Activated naive CD4-positive, alpha-beta T cell treated with anti-CD3 and anti-CD28 coated beads for 36 hours (primary cell): ENCODE measurements at regions not wholly inside any gene's neighbourhood (a gene's known extent, or its start where the extent isn't known, plus 50 kb on each side); places are given as distances from the start of the nearest gene placed in this dataset.

ENCODE experiments used
- CTCF ChIA-PET: fragments of 350-600 bp; sonication (Branson Sonifier 250); formaldehyde crosslinking; loops from one replicate; lab custom pipeline; 2021; ENCODE audit warnings: antibody characterized with exemption; lab: Charles Lee
- DNase-seq: peaks from one replicate; pipeline ENCODE4 v3.0.0-alpha.2; 2020
- H3K27ac Mint-ChIP-seq: one replicate; pipeline ENCODE4 v1.8.0; 2021; ENCODE audit warnings: mild to moderate bottlenecking, mixed read lengths
- H3K27me3 Mint-ChIP-seq: one replicate; pipeline ENCODE4 v1.8.0; 2021; ENCODE audit warnings: low read depth, mixed read lengths
- H3K36me3 Mint-ChIP-seq: one replicate; pipeline ENCODE4 v1.8.0; 2021; ENCODE audit warnings: low read depth, mixed read lengths
- H3K4me1 Mint-ChIP-seq: one replicate; pipeline ENCODE4 v1.8.0; 2021; ENCODE audit warnings: low read depth, mixed read lengths
- H3K4me3 Mint-ChIP-seq: one replicate; pipeline ENCODE4 v1.8.0; 2021; ENCODE audit warnings: mild to moderate bottlenecking, moderate library complexity, mixed read lengths
- H3K9me3 Mint-ChIP-seq: one replicate; pipeline ENCODE4 v1.8.0; 2021; ENCODE audit warnings: mixed read lengths
- intact Hi-C: fragments of 100-400 bp; cut with micrococcal nuclease; formaldehyde crosslinking; loops from one replicate; pipeline ENCODE4 v1.15.1; 2023

DNA sequence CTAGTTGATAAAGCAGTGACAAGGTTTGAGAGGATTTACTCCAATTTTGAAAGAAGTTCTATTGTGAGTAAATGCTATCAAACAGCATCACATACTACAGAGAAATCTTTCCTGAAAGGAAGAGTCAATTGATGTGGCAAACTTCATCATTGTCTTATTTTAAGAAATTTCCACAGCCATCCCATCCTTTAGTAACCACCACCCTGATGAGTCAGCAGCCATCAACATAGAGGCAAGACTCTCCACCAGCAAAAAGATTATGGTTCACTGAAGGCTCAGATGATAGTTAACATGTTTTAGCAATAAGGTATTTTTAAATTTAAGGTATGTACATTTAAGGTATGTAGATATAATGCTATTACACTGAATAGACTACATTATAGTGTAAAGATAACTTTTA, 122.1 kb upstream of the ARHGAP5 start:
- H3K4me3 Mint-ChIP-seq = no peak overlapping the region
- CTCF ChIA-PET = interaction anchor here (0.9 to 1.4 kb wide), 2 partner anchors 11 to 28 kb away, joined by 3 to 7 read pairs; no protein-coding TSS in a partner anchor
- H3K27ac Mint-ChIP-seq = no peak overlapping the region
- no peak for DNase-seq
- no peaks in the 10 kb centered on the region for H3K9me3 Mint-ChIP-seq
- intact Hi-C loops = no loop called here
- peaks cover 22% of the 10 kb centered on the region for H3K4me1 Mint-ChIP-seq
- H3K36me3 Mint-ChIP-seq = no peaks in the 10 kb centered on the region
- H3K27me3 Mint-ChIP-seq = no peaks in the 10 kb centered on the region

DNA sequence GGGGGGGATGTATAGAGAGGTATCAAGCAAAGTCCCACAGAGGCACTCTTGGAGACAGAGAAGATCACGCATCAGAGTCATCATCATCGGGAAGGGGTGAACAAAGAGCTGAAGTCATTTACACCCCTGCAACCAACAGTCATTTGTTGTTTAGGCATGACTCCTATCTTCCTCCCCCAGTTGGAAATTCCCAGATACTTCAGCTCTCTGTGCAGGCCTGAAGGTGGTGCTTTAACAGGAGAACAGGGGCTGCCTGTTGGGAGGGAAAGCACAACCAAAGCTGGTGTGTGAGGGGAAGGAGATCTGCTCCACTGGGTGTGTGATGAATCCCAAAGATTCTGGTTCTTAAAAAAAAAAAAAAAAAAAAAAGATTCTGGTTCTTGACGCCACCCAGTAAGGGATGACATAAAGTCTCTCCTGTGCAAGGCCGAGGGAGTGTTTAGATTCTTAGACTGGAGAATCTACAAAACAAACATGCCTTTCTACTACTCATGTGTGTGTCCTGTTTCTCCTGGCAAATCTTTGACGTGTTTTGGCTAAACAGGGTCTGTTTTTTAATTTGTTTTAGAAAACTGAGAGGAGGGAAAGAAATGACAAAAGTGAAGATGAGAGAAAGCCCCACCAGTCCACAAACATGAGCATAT, 121.0 kb upstream of the ARHGAP5 start:
- Mint-ChIP-seq H3K27ac (no peak overlapping the region), H3K4me1 (peaks cover 22% of the 10 kb centered on the region), H3K27me3 (no peaks in the 10 kb centered on the region), H3K36me3 (no peaks in the 10 kb centered on the region), H3K4me3 (no peak overlapping the region), H3K9me3 (no peaks in the 10 kb centered on the region)
- CTCF ChIA-PET = interaction anchor here (0.9 to 1.4 kb wide), 2 partner anchors 10 to 29 kb away, joined by 3 to 7 read pairs; no protein-coding TSS in a partner anchor
- intact Hi-C loops = no loop called here
- DNase-seq = no peak

DNA sequence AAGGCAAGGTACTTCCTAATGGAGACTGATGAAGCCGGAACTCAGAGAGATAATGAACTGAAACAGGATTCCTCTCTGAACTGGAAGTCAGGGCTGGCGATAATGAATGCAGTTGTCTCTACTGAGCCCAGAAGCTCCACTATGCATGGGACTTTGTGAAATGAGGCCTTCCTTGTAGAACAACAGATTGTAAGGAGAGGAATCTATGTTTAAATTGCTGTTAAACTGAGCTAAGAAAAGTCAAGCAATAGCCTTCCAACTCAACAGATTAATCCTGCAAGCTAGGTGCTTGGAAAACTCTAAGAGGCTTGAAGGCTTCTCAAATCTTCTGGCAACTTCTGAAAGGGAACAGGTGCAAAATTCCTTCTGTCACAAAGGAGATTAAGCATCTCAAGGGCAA, 119.5 kb upstream of the ARHGAP5 start:
- Mint-ChIP-seq H3K9me3 (no peaks in the 10 kb centered on the region), H3K4me1 (peaks cover 22% of the 10 kb centered on the region), H3K4me3 (no peak overlapping the region), H3K27ac (no peak overlapping the region), H3K27me3 (no peaks in the 10 kb centered on the region), H3K36me3 (no peaks in the 10 kb centered on the region)
- DNase-seq = no peak
- CTCF ChIA-PET = interaction anchor here (0.6 to 1.4 kb wide), 2 partner anchors 9 to 512 kb away, joined by 3 to 4 read pairs; no protein-coding TSS in a partner anchor
- intact Hi-C loops = no loop called here

GRCh38 chr14:31960039-31960438, 117.1 kb upstream of the ARHGAP5 start:
- Mint-ChIP-seq H3K4me1 (peaks cover 11% of the 10 kb centered on the region), H3K27ac (no peak overlapping the region), H3K9me3 (no peaks in the 10 kb centered on the region), H3K36me3 (no peaks in the 10 kb centered on the region), H3K4me3 (no peak overlapping the region), H3K27me3 (no peaks in the 10 kb centered on the region)
- intact Hi-C loops = no loop called here
- DNase-seq = no peak
- CTCF ChIA-PET = no interaction called here

DNA sequence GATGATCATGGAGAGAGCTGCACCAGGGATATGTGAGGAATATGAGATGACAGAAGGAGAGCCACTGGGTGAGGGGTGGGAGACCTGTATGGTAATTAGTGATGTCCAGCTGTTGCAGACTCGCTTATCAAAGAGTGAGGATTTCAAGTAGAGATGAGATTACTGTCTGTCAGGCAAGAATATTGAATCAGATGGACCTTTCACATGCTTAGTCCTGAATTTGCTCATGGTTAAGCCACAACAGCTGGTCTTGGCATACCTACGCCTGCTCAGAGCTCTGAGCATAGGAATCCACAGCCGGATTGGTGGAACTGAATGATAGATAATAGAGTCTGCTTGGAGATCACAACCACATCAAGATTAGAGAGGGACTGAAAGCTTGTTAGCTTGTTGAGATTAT, 115.2 kb upstream of the ARHGAP5 start:
- no peaks in the 10 kb centered on the region for H3K9me3 Mint-ChIP-seq
- CTCF ChIA-PET = no interaction called here

DNA sequence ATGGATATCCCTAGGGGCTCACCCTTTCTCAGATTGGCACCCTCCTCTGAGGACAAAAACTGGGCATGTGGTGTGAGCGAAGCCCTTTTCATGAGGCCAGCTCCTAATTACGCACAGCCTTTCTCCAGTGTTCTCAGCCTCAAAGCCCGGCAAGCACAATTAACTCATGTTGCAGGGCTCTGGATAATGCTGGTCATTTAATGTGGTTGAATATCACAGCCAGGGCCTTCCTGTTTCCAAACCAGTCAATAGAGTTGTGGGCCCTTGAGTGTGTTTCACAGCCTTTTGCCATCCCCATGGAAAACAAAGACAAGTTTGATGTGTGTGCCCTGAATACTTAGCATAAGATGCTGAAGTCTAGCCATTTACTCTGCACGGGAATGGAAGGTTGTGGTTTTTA, 114.2 kb upstream of the ARHGAP5 start:
- no peak for DNase-seq
- no peaks in the 10 kb centered on the region for H3K27me3 Mint-ChIP-seq
- no peaks in the 10 kb centered on the region for H3K36me3 Mint-ChIP-seq
- no peak overlapping the region for H3K27ac Mint-ChIP-seq
- intact Hi-C loops = no loop called here
- CTCF ChIA-PET = no interaction called here
- no peak overlapping the region for H3K4me3 Mint-ChIP-seq
- H3K4me1 Mint-ChIP-seq = peaks cover 8% of the 10 kb centered on the region
- no peaks in the 10 kb centered on the region for H3K9me3 Mint-ChIP-seq

More for the DNA sequence above, 115.2 kb upstream of the ARHGAP5 start:
- intact Hi-C loops = no loop called here
- Mint-ChIP-seq H3K36me3 (no peaks in the 10 kb centered on the region), H3K4me1 (peaks cover 8% of the 10 kb centered on the region), H3K4me3 (no peak overlapping the region), H3K27me3 (no peaks in the 10 kb centered on the region), H3K27ac (no peak overlapping the region)
- no peak for DNase-seq

DNA sequence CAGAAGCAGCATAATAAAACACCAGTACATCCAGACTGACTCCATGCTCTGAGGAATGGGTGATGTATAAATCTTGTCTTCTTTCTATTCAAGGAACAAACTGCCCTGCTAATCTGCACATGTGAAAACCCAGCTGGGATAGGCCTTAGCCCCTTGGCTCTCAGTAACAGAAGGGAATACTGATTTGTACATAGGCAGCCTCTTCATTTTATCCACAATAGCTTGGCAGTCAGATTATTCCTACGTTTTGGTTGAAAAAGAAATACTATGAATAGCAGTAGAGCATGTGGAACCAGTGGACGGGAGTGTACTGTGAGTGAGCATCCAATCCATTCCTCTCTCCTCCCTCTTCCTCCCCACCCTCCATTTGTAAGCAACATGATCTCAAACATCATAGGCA, 113.5 kb upstream of the ARHGAP5 start:
- CTCF ChIA-PET = no interaction called here

GRCh38 chr14:31964490-31964889, 112.6 kb upstream of the ARHGAP5 start:
- CTCF ChIA-PET = interaction anchor here (0.7 to 1.1 kb wide), 2 partner anchors 11 to 44 kb away, joined by 3 read pairs; no protein-coding TSS in a partner anchor
- Mint-ChIP-seq H3K4me1 (peaks cover 15% of the 10 kb centered on the region), H3K27ac (no peak overlapping the region), H3K4me3 (no peak overlapping the region), H3K9me3 (no peaks in the 10 kb centered on the region), H3K27me3 (no peaks in the 10 kb centered on the region), H3K36me3 (no peaks in the 10 kb centered on the region)
- intact Hi-C loops = no loop called here
- DNase-seq = no peak

More for the DNA sequence above, 113.5 kb upstream of the ARHGAP5 start:
- Mint-ChIP-seq H3K4me1 (peaks cover 10% of the 10 kb centered on the region), H3K36me3 (no peaks in the 10 kb centered on the region), H3K9me3 (no peaks in the 10 kb centered on the region), H3K27me3 (no peaks in the 10 kb centered on the region), H3K27ac (no peak overlapping the region), H3K4me3 (no peak overlapping the region)
- intact Hi-C loops = no loop called here
- no peak for DNase-seq

- H3K9me3 Mint-ChIP-seq = no peaks in the 10 kb centered on the region
- CTCF ChIA-PET = interaction anchor here (0.7 to 1.9 kb wide), 6 partner anchors 10 to 288 kb away, joined by 3 to 7 read pairs (median 4); no protein-coding TSS in a partner anchor
- no peaks in the 10 kb centered on the region for H3K36me3 Mint-ChIP-seq
These were observed 111.9 kb upstream of the ARHGAP5 start for GRCh38 chr14:31965071-31965734.

GRCh38 chr14:31965735-31966598, 111.1 kb upstream of the ARHGAP5 start:
- intact Hi-C loops = no loop called here
- H3K4me3 Mint-ChIP-seq = no peak overlapping the region
- peaks cover 15% of the 10 kb centered on the region for H3K4me1 Mint-ChIP-seq
- H3K27me3 Mint-ChIP-seq = no peaks in the 10 kb centered on the region
- H3K36me3 Mint-ChIP-seq = no peaks in the 10 kb centered on the region
- H3K27ac Mint-ChIP-seq = no peak overlapping the region
- DNase-seq = no peak
- CTCF ChIA-PET = interaction anchor here (1.1 to 1.9 kb wide), 5 partner anchors 9 to 287 kb away, joined by 3 to 7 read pairs (median 4); no protein-coding TSS in a partner anchor
- H3K9me3 Mint-ChIP-seq = peaks cover 2% of the 10 kb centered on the region

More at GRCh38 chr14:31965071-31965734, 111.9 kb upstream of the ARHGAP5 start:
- intact Hi-C loops = no loop called here
- Mint-ChIP-seq H3K4me1 (peaks cover 15% of the 10 kb centered on the region), H3K27ac (no peak overlapping the region), H3K27me3 (no peaks in the 10 kb centered on the region), H3K4me3 (no peak overlapping the region)
- DNase-seq = no peak

- Mint-ChIP-seq H3K27me3 (no peaks in the 10 kb centered on the region), H3K4me3 (no peak overlapping the region), H3K4me1 (peaks cover 15% of the 10 kb centered on the region), H3K9me3 (peaks cover 6% of the 10 kb centered on the region), H3K27ac (no peak overlapping the region), H3K36me3 (no peaks in the 10 kb centered on the region)
- CTCF ChIA-PET = interaction anchor here (1.0 to 1.9 kb wide), 4 partner anchors 10 to 40 kb away, joined by 3 to 7 read pairs (median 4); no protein-coding TSS in a partner anchor
- DNase-seq = no peak
- intact Hi-C loops = no loop called here
These were observed 110.0 kb upstream of the ARHGAP5 start for GRCh38 chr14:31966896-31967668.
